SK-N-MC (cell line): ENCODE measurements at regions not wholly inside any gene's neighbourhood (a gene's known extent, or its start where the extent isn't known, plus 50 kb on each side); places are given as distances from the start of the nearest gene placed in this dataset.

Experiments used
- EZH2 ChIP-seq: fragments of 200-600 bp; sonication (generic); IDR thresholded peaks from one replicate; pipeline ENCODE4 v1.6.1; 2017; ENCODE audit warnings: antibody characterized with exemption
- FOXP2 ChIP-seq: optimal IDR thresholded peaks from 2 replicates; pipeline ENCODE3; 2011; ENCODE audit warnings: mild to moderate bottlenecking, moderate library complexity; ENCODE audit not compliant: insufficient read depth; ENCODE audit errors: extremely low read length, control extremely low read depth
- POLR2AphosphoS5 ChIP-seq: IDR thresholded peaks from 2 replicates; pipeline ENCODE4 v1.6.1; 2012; ENCODE audit warnings: mild to moderate bottlenecking, low read depth, low read length, borderline replicate concordance

DNA sequence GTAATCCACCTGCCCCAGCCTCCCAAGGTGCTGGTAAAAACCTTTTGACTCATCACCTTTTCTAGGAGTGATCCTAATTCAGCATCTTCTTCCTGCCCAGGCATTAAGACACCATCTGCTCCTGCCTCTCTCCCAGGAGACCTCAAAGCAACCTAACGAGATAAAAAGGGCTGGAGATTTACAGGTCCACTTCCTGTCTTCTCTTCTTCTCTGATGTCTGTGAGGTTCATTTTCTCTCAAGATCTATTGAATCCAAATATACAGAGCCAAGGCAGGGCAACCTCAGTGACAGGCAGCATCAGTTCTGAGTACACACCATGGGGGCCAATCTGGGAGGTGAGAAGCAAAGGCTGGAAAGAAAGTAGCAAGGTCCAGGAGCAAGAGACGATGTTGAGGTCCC is 219.4 kb downstream of the SETD4 start:
- TF ChIP-seq EZH2 (no peak), POLR2AphosphoS5 (no peak), FOXP2 (no peak)
